Right lobe of liver (tissue), 4 donors: ENCODE measurements at regions not wholly inside any gene's neighbourhood (a gene's known extent, or its start where the extent isn't known, plus 50 kb on each side); places are given as distances from the start of the nearest gene placed in this dataset.

ENCODE experiments used
- POLR2A ChIP-seq: fragments of 450-650 bp; IDR thresholded peaks from one replicate; pipeline ENCODE4 v1.6.1; 2017; ENCODE audit warnings: antibody characterized with exemption, mild to moderate bottlenecking
- TF ChIP-seq, protein P1 (sequence below), 4 donors: fragments of 200-600 bp in 3 of 4; fragments of 450-650 bp in 1 of 4; IDR thresholded peaks; one replicate each; pipeline versions ENCODE4 v1.5.1 to v1.8.0; 2016 to 2022; ENCODE audit warnings: antibody characterized with exemption in 4 of 4, mild to moderate bottlenecking in 2 of 4
- donor health status: DM: no; HTN: no; CAD: no.
- donor health status: DM: no; HTN: no; CAD: no.
- donor health status: DM: no; HTN: yes; CAD: no.

DNA sequence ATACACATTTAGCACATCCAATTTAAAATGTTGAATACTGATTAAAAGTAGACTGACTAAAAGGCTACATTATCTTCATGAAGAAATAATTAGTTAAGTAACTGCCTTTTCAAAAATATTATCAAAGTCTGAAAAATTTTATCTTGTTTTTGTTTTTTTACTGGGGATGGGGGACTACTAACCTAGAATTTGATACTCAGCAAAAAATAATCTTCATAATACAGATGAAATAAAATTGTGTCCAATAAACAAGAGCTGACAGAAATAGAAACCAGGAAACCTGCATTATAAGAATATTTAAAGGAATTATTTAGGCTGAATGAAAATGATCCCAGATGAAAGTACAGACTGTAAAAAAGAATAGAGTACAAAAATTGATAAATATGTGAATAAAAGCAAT, 200.7 kb upstream of the RGPD4 start:
- TF ChIP-seq, protein P1, sequence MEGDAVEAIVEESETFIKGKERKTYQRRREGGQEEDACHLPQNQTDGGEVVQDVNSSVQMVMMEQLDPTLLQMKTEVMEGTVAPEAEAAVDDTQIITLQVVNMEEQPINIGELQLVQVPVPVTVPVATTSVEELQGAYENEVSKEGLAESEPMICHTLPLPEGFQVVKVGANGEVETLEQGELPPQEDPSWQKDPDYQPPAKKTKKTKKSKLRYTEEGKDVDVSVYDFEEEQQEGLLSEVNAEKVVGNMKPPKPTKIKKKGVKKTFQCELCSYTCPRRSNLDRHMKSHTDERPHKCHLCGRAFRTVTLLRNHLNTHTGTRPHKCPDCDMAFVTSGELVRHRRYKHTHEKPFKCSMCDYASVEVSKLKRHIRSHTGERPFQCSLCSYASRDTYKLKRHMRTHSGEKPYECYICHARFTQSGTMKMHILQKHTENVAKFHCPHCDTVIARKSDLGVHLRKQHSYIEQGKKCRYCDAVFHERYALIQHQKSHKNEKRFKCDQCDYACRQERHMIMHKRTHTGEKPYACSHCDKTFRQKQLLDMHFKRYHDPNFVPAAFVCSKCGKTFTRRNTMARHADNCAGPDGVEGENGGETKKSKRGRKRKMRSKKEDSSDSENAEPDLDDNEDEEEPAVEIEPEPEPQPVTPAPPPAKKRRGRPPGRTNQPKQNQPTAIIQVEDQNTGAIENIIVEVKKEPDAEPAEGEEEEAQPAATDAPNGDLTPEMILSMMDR (IDR thresholded peaks at IDR 0.05): no peak
- no peak for TF ChIP-seq POLR2A
